Liver (tissue), 8 donors: ENCODE measurements at regions not wholly inside any gene's neighbourhood (a gene's known extent, or its start where the extent isn't known, plus 50 kb on each side); places are given as distances from the start of the nearest gene placed in this dataset.

Source experiments
- DNase-seq: peaks from one replicate; pipeline ENCODE4 v3.0.0-alpha.2; 2017; ENCODE audit warnings: low spot score
- H3K27ac ChIP-seq, 2 donors: one replicate each; pipeline ENCODE4 v1.7.0; 2013; ENCODE audit warnings: inconsistent platforms in 2 of 2, low read length in 2 of 2, control low read depth in 1 of 2, low read depth in 1 of 2, mild to moderate bottlenecking in 1 of 2
- H3K27me3 ChIP-seq, 4 donors: one replicate each; pipeline versions ENCODE4 v1.6.1 to v1.7.0; 2013; ENCODE audit warnings: low read length in 3 of 4, inconsistent platforms in 1 of 4, mild to moderate bottlenecking in 1 of 4, moderate library complexity in 1 of 4; ENCODE audit not compliant: control insufficient read depth in 4 of 4, insufficient read depth in 4 of 4
- H3K36me3 ChIP-seq, 4 donors: one replicate each; pipeline versions ENCODE4 v1.6.1 to v1.7.0; 2013; ENCODE audit warnings: low read length in 3 of 4, mild to moderate bottlenecking in 3 of 4, low read depth in 1 of 4, moderate library complexity in 1 of 4; ENCODE audit not compliant: control insufficient read depth in 4 of 4, insufficient read depth in 3 of 4
- H3K4me1 ChIP-seq, 4 donors: one replicate each; pipeline versions ENCODE4 v1.6.1 to v1.7.0; 2013; ENCODE audit warnings: low read length in 3 of 4, mild to moderate bottlenecking in 3 of 4, moderate library complexity in 1 of 4; ENCODE audit not compliant: control insufficient read depth in 4 of 4, insufficient read depth in 4 of 4
- H3K4me3 ChIP-seq, 3 donors: one replicate each; pipeline versions ENCODE4 v1.6.1 to v1.7.0; 2013; ENCODE audit warnings: low read length in 3 of 3, control low read depth in 1 of 3, low read depth in 1 of 3, mild to moderate bottlenecking in 1 of 3
- H3K9ac ChIP-seq, 2 donors: one replicate each; pipeline ENCODE4 v1.7.0; 2013; ENCODE audit warnings: low read length in 2 of 2, mild to moderate bottlenecking in 2 of 2, moderate library complexity in 2 of 2, control low read depth in 1 of 2, low read depth in 1 of 2
- H3K9me3 ChIP-seq, 4 donors: one replicate each; pipeline versions ENCODE4 v1.6.1 to v1.7.0; 2013; ENCODE audit warnings: low read length in 3 of 4; ENCODE audit not compliant: control insufficient read depth in 4 of 4
- ATF3 ChIP-seq: IDR thresholded peaks from 2 replicates; pipeline ENCODE4 v1.6.1; 2016; ENCODE audit warnings: antibody characterized with exemption
- CTCF ChIP-seq: fragments of 150-350 bp; IDR thresholded peaks from 2 replicates; pipeline ENCODE4 v1.5.1; 2017; ENCODE audit warnings: improper control_type of control experiment, low read depth, low read length; ENCODE audit not compliant: missing input control
- EGR1 ChIP-seq, 2 donors: IDR thresholded peaks; 2 replicates each; pipeline ENCODE4 v1.6.1; 2016 to 2018; ENCODE audit warnings: antibody characterized with exemption in 2 of 2, low read depth in 2 of 2
- FOXA1 ChIP-seq: IDR thresholded peaks from 2 replicates; pipeline ENCODE4 v1.6.1; 2016; ENCODE audit warnings: antibody characterized with exemption
- FOXA2 ChIP-seq: IDR thresholded peaks from 2 replicates; pipeline ENCODE4 v1.6.1; 2016; ENCODE audit warnings: antibody characterized with exemption
- GABPA ChIP-seq, 2 donors: IDR thresholded peaks in 1 of 2; conservative IDR thresholded peaks in 1 of 2; 2 replicates each; pipeline ENCODE4 v1.6.1; 2016; ENCODE audit warnings: antibody characterized with exemption in 2 of 2, mild to moderate bottlenecking in 1 of 2, moderate library complexity in 1 of 2
- HNF4A ChIP-seq, 2 donors: conservative IDR thresholded peaks; 2 replicates each; pipeline ENCODE4 v1.6.1; 2016; ENCODE audit warnings: antibody characterized with exemption in 2 of 2, mild to moderate bottlenecking in 2 of 2
- HNF4G ChIP-seq: IDR thresholded peaks from 2 replicates; pipeline ENCODE4 v1.6.1; 2016; ENCODE audit warnings: antibody characterized with exemption
- JUND ChIP-seq, 2 donors: IDR thresholded peaks; 2 replicates each; pipeline ENCODE4 v1.6.1; 2016; ENCODE audit warnings: antibody characterized with exemption in 2 of 2
- NR2F2 ChIP-seq: IDR thresholded peaks from 2 replicates; pipeline ENCODE4 v1.6.1; 2016; ENCODE audit warnings: antibody characterized with exemption
- RAD21 ChIP-seq, 2 donors: IDR thresholded peaks; 2 replicates each; pipeline ENCODE4 v1.6.1; 2016; ENCODE audit warnings: antibody characterized with exemption in 2 of 2, mild to moderate bottlenecking in 2 of 2
- RXRA ChIP-seq, 2 donors: IDR thresholded peaks; 2 replicates each; pipeline ENCODE4 v1.6.1; 2017 to 2018; ENCODE audit warnings: antibody characterized with exemption in 2 of 2, mild to moderate bottlenecking in 1 of 2
- SP1 ChIP-seq: IDR thresholded peaks from 2 replicates; pipeline ENCODE4 v1.6.1; 2018; ENCODE audit warnings: antibody characterized with exemption, mild to moderate bottlenecking
- TAF1 ChIP-seq: conservative IDR thresholded peaks from 2 replicates; pipeline ENCODE4 v1.6.1; 2016; ENCODE audit warnings: antibody characterized with exemption, mild to moderate bottlenecking
- YY1 ChIP-seq: IDR thresholded peaks from 2 replicates; pipeline ENCODE4 v1.6.1; 2016; ENCODE audit warnings: antibody characterized with exemption, mild to moderate bottlenecking
- WGBS: extraction: QIAGEN DNeasy Blood & Tissue Kit; methylation state at CpG from one replicate; pipeline ENCODE4 v1.1.7; 2013; 5-methylcytosine and 5-hydroxymethylcytosine counted together
- TF ChIP-seq, protein P1 (sequence below): IDR thresholded peaks from 2 replicates; pipeline ENCODE4 v1.6.1; 2016; ENCODE audit warnings: antibody characterized with exemption, mild to moderate bottlenecking
- TF ChIP-seq, protein P2 (sequence below): IDR thresholded peaks from 2 replicates; pipeline ENCODE4 v1.6.1; 2016; ENCODE audit warnings: antibody characterized with exemption
- TF ChIP-seq, protein P3 (sequence below): IDR thresholded peaks from 2 replicates; pipeline ENCODE4 v1.6.1; 2016; ENCODE audit warnings: antibody characterized with exemption
- donor health status: healthy.
- donor health status: healthy.
- donor health status: healthy.
- donor health status: healthy.
- donor health status: healthy.

GRCh38 chr10:30782537-30783461 is 153.2 kb upstream of the LYZL2 start:
- Histone ChIP-seq H3K27me3 (no peaks in the 10 kb centered on the region), H3K9me3 (no peaks in the 10 kb centered on the region), H3K4me1 (peaks cover 4 to 7% (median 6%) of the 10 kb centered on the region in 4 donors), H3K9ac (no peak overlapping the region), H3K27ac (no peak overlapping the region), H3K36me3 (no peaks in the 10 kb centered on the region), H3K4me3 (no peak overlapping the region)
- TF ChIP-seq EGR1 (IDR thresholded peaks at IDR 0.05; ENCODE audit: low read depth in 2 of 2) (no peak), JUND (IDR thresholded peaks at IDR 0.05) (no peak), SP1 (no peak), ATF3 (no peak), YY1 (no peak), FOXA1 (no peak), GABPA (IDR thresholded peaks at IDR 0.05 in 1 of 2, conservative IDR thresholded peaks at IDR 0.05 in 1 of 2) (no peak), HNF4A (conservative IDR thresholded peaks at IDR 0.05) (no peak), RXRA (IDR thresholded peaks at IDR 0.05) (no peak), HNF4G (no peak), RAD21 (IDR thresholded peaks at IDR 0.05) (no peak)
- TF ChIP-seq, protein P1, sequence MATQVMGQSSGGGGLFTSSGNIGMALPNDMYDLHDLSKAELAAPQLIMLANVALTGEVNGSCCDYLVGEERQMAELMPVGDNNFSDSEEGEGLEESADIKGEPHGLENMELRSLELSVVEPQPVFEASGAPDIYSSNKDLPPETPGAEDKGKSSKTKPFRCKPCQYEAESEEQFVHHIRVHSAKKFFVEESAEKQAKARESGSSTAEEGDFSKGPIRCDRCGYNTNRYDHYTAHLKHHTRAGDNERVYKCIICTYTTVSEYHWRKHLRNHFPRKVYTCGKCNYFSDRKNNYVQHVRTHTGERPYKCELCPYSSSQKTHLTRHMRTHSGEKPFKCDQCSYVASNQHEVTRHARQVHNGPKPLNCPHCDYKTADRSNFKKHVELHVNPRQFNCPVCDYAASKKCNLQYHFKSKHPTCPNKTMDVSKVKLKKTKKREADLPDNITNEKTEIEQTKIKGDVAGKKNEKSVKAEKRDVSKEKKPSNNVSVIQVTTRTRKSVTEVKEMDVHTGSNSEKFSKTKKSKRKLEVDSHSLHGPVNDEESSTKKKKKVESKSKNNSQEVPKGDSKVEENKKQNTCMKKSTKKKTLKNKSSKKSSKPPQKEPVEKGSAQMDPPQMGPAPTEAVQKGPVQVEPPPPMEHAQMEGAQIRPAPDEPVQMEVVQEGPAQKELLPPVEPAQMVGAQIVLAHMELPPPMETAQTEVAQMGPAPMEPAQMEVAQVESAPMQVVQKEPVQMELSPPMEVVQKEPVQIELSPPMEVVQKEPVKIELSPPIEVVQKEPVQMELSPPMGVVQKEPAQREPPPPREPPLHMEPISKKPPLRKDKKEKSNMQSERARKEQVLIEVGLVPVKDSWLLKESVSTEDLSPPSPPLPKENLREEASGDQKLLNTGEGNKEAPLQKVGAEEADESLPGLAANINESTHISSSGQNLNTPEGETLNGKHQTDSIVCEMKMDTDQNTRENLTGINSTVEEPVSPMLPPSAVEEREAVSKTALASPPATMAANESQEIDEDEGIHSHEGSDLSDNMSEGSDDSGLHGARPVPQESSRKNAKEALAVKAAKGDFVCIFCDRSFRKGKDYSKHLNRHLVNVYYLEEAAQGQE, result no peak
- no peak for DNase-seq
- WGBS, result 74% methylated on average over 15 of the region's 15 CpGs

DNA sequence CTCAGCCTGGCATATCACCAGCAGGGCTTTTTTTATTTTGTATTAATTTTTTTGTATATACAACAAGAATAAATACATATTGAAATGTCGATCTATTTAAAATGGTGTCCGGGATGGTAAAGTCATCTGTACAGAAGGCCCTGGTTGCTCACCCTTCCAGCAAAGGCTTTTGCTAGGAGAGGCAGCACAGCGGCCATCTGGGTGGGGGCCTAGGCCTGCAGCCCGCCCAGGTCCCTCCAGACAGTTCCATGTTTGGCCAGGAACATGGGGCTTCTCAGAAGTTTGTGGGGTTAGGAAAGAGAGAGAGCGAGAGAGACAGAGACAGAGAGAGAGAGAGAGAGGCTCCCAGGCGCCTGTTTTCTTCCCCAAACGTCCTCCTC is 152.6 kb upstream of the LYZL2 start:
- H3K9me3 ChIP-seq, result no peaks in the 10 kb centered on the region
- H3K9ac ChIP-seq, result no peak overlapping the region
- no peak overlapping the region for H3K27ac ChIP-seq
- H3K36me3 ChIP-seq, result no peaks in the 10 kb centered on the region
- DNase-seq, result no peak
- H3K27me3 ChIP-seq, result no peaks in the 10 kb centered on the region
- TF ChIP-seq NR2F2 (no peak), FOXA2 (no peak), JUND (IDR thresholded peaks at IDR 0.05) (no peak), RXRA (IDR thresholded peaks at IDR 0.05) (no peak), ATF3 (no peak), HNF4G (no peak), GABPA (IDR thresholded peaks at IDR 0.05 in 1 of 2, conservative IDR thresholded peaks at IDR 0.05 in 1 of 2) (no peak), TAF1 (no peak), FOXA1 (no peak), EGR1 (IDR thresholded peaks at IDR 0.05; ENCODE audit: low read depth in 2 of 2) (no peak), CTCF (no peak), YY1 (no peak), HNF4A (conservative IDR thresholded peaks at IDR 0.05) (no peak)
- TF ChIP-seq, protein P2, sequence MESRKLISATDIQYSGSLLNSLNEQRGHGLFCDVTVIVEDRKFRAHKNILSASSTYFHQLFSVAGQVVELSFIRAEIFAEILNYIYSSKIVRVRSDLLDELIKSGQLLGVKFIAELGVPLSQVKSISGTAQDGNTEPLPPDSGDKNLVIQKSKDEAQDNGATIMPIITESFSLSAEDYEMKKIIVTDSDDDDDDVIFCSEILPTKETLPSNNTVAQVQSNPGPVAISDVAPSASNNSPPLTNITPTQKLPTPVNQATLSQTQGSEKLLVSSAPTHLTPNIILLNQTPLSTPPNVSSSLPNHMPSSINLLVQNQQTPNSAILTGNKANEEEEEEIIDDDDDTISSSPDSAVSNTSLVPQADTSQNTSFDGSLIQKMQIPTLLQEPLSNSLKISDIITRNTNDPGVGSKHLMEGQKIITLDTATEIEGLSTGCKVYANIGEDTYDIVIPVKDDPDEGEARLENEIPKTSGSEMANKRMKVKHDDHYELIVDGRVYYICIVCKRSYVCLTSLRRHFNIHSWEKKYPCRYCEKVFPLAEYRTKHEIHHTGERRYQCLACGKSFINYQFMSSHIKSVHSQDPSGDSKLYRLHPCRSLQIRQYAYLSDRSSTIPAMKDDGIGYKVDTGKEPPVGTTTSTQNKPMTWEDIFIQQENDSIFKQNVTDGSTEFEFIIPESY, result no peak
- TF ChIP-seq, protein P1, result no peak
- TF ChIP-seq, protein P3, sequence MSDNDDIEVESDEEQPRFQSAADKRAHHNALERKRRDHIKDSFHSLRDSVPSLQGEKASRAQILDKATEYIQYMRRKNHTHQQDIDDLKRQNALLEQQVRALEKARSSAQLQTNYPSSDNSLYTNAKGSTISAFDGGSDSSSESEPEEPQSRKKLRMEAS, result no peak
- WGBS, result 77% methylated on average over 7 of the region's 7 CpGs
- H3K4me1 ChIP-seq, result peaks cover 4 to 7% (median 6%) of the 10 kb centered on the region in 4 donors
- H3K4me3 ChIP-seq, result no peak overlapping the region
